ENCODE measurements at regions not wholly inside any gene's neighbourhood (a gene's known extent, or its start where the extent isn't known, plus 50 kb on each side); places are given as distances from the start of the nearest gene placed in this dataset.
"Not testable (repeated sequence)": the region's sequence is repeated elsewhere in the genome, so short reads cannot be mapped to it uniquely, and the experiment has no call there.

DNA sequence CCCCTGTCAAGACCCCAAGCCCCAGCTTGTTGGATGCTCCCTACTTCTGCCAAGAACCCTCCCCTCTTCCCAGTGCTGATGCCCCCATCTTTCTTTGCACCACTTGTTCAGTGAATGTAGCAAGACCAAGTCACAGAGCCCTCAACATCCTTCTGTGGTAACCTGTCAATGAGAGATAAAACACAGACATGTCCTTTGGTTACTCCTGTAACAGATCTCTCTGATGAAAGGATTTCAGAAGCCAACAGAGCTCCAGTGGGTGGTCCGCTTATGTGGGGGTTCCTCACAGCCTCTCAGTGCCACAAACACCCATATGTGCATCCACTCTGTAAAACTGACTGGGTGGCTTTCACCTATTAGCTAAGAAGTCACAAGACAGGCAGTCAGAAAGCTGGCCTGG is 93.2 kb upstream of the CST7 start:
- Histone ChIP-seq H3K4me3 (ENCODE audit: low read depth, low read length) (no peak overlapping the region), H3K27me3 (ENCODE audit: insufficient read depth, low read depth, severe bottlenecking) (no peaks in the 10 kb centered on the region), H3K9me3 (ENCODE audit: severe bottlenecking) (peaks cover 6% of the 10 kb centered on the region), H3K27ac (no peak overlapping the region), H3K36me3 (no peaks in the 10 kb centered on the region)
- DNase-seq, result no peak
- TF ChIP-seq, protein P1, sequence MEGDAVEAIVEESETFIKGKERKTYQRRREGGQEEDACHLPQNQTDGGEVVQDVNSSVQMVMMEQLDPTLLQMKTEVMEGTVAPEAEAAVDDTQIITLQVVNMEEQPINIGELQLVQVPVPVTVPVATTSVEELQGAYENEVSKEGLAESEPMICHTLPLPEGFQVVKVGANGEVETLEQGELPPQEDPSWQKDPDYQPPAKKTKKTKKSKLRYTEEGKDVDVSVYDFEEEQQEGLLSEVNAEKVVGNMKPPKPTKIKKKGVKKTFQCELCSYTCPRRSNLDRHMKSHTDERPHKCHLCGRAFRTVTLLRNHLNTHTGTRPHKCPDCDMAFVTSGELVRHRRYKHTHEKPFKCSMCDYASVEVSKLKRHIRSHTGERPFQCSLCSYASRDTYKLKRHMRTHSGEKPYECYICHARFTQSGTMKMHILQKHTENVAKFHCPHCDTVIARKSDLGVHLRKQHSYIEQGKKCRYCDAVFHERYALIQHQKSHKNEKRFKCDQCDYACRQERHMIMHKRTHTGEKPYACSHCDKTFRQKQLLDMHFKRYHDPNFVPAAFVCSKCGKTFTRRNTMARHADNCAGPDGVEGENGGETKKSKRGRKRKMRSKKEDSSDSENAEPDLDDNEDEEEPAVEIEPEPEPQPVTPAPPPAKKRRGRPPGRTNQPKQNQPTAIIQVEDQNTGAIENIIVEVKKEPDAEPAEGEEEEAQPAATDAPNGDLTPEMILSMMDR (IDR thresholded peaks at IDR 0.05; ENCODE audit: low read depth, low read length), result no peak

DNA sequence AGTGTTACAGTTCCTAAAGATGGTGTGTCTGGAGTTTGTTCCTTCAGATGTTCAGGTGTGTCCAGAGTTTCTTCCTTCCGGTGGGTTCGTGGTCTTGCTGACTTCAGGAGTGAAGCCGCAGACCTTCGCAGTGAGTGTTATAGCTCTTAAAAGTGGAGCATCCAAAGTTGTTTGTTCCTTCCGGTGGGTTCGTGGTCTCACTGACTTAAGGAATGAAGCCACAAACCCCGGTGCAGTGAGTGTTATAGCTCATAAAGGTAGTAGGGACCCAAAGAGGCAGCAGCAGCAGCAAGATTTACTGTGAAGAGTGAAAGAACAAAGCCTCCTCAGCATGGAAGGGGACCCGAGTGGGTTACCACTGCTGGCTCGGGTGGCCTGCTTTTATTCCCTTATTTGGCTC is 90.6 kb upstream of the CST7 start:
- H3K9me3 ChIP-seq (ENCODE audit: severe bottlenecking); DNase-seq: not testable (repeated sequence)

DNA sequence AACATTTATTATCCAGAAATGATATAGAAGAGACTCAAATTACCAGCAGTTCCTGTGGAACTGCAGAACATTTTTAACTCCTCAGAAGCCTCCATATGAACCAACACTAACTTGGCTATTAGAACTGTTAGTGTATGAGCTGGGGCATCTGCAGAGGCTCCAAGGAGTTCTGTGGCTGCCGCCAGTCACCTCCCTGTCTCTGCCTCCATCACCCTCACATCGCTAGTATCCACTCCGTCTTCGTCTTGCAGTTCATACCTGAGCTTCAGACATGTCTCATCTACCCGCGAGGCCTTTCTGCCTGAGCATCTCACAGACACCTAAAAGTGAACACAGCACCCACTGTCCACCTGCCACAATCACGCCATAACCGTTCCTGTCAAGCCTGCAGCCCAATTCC is 89.5 kb upstream of the CST7 start:
- TF ChIP-seq, protein P1 (IDR thresholded peaks at IDR 0.05; ENCODE audit: low read depth, low read length), result no peak
- DNase-seq, result no peak

More for the DNA sequence above, 90.6 kb upstream of the CST7 start:
- not testable (repeated sequence) for H3K4me3 ChIP-seq (ENCODE audit: low read depth, low read length); H3K27me3 ChIP-seq (ENCODE audit: insufficient read depth, low read depth, severe bottlenecking); H3K36me3 ChIP-seq; H3K27ac ChIP-seq

DNA sequence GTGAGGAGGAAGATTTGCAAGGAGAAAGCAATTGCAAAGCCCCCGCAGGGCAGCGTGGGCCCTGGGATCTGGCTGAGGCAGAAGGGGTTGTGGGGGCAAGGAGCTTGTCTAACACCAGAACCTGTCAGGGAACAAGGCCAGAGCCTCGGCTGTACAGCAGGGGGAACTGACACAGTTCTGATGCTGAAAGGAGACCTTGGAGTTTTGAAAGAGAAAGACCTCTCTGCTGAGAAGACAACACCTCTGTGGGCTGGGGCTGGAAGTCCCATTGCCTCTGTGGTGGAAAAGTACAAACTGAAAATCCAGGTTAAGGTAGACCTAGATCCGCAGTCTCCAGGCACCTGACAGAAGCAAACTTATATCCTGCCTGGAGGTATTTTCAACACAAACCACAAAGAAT is 86.9 kb upstream of the CST7 start:
- H3K27me3 ChIP-seq (ENCODE audit: insufficient read depth, low read depth, severe bottlenecking), result no peaks in the 10 kb centered on the region
- no peak overlapping the region for H3K27ac ChIP-seq
- H3K36me3 ChIP-seq, result no peaks in the 10 kb centered on the region
- DNase-seq, result no peak
- TF ChIP-seq, protein P1 (IDR thresholded peaks at IDR 0.05; ENCODE audit: low read depth, low read length), result no peak
- peaks cover 10% of the 10 kb centered on the region for H3K9me3 ChIP-seq (ENCODE audit: severe bottlenecking)
- H3K4me3 ChIP-seq (ENCODE audit: low read depth, low read length), result no peak overlapping the region

More for the DNA sequence above, 89.5 kb upstream of the CST7 start:
- Histone ChIP-seq H3K36me3 (no peaks in the 10 kb centered on the region), H3K9me3 (ENCODE audit: severe bottlenecking) (peaks cover 4% of the 10 kb centered on the region), H3K27me3 (ENCODE audit: insufficient read depth, low read depth, severe bottlenecking) (no peaks in the 10 kb centered on the region), H3K4me3 (ENCODE audit: low read depth, low read length) (no peak overlapping the region), H3K27ac (no peak overlapping the region)

DNA sequence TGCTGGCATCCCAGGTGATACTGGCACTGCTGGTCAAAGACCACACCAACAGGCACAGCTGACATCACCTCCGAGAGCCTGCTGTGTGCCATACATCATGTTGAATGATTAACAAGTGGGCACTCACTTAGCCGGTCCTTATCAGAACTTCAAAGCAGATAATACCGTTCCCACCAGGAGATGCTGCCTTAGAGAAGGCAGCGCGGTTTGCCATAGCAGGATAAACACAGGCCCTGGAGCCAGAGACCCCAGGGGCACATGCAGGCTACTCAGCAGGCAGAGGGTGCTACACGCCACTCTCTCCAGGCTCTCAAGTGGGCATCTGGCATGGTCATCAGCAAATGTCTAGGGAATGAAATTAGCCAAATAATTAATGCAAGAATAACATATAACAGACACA is 86.5 kb upstream of the CST7 start:
- Histone ChIP-seq H3K4me3 (ENCODE audit: low read depth, low read length) (no peak overlapping the region), H3K27me3 (ENCODE audit: insufficient read depth, low read depth, severe bottlenecking) (no peaks in the 10 kb centered on the region), H3K27ac (no peak overlapping the region), H3K36me3 (no peaks in the 10 kb centered on the region), H3K9me3 (ENCODE audit: severe bottlenecking) (peaks cover 10% of the 10 kb centered on the region)
- DNase-seq, result no peak
- TF ChIP-seq, protein P1 (IDR thresholded peaks at IDR 0.05; ENCODE audit: low read depth, low read length), result no peak

DNA sequence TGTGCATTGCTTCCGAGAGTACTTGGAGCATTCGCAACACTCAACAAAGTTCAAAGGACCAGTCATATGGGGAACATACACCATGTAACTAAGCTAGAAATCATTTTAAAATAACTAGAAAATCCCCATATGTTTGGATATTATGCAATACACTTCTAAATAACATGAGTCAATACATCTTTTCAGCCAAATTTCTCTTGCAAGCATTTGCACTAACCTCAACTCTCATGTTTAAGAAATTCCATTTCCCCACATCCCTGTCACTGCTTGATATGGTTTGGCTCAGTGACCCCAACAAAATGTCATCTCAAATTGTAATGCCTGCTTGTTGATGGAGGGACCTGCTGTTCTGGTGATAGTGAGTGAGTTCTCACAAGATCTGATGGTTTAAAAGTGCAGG is 85.7 kb upstream of the CST7 start:
- Histone ChIP-seq H3K9me3 (ENCODE audit: severe bottlenecking) (peaks cover 10% of the 10 kb centered on the region), H3K27me3 (ENCODE audit: insufficient read depth, low read depth, severe bottlenecking) (no peaks in the 10 kb centered on the region), H3K4me3 (ENCODE audit: low read depth, low read length) (no peak overlapping the region), H3K27ac (no peak overlapping the region), H3K36me3 (no peaks in the 10 kb centered on the region)
- no peak for DNase-seq
- TF ChIP-seq, protein P1 (IDR thresholded peaks at IDR 0.05; ENCODE audit: low read depth, low read length), result no peak

All from WERI-Rb-1 (cell line).